Left cardiac atrium (tissue), 4 donors: ENCODE measurements at regions not wholly inside any gene's neighbourhood (a gene's known extent, or its start where the extent isn't known, plus 50 kb on each side); places are given as distances from the start of the nearest gene placed in this dataset.
"Not testable (repeated sequence)": the region's sequence is repeated elsewhere in the genome, so short reads cannot be mapped to it uniquely, and the experiment has no call there.

ENCODE experiments used
- ATAC-seq, 2 donors: fragments of 200-7000 bp; cut with Tn5 transposase; one replicate each; pipeline ENCODE4 v1.9.1; 2020; ENCODE audit warnings: mild to moderate bottlenecking in 2 of 2, moderate library complexity in 2 of 2
- DNase-seq: peaks from one replicate; pipeline ENCODE4 v3.0.0-alpha.2; 2020
- intact Hi-C, 2 donors: fragments of 100-400 bp; cut with DNase I; formaldehyde crosslinking; loops; one replicate each; pipeline versions ENCODE4 v1.14.1 to v1.15.1; 2022 to 2023
- donor health status: DM: no; HTN: yes; CAD: no.
- donor health status: DM: no; HTN: yes; CAD: no; lungs with severe emphysema.
- donor health status: DM: yes; HTN: yes; CAD: no.
- donor health status: Dilated cardiomyopathy.

GRCh38 chr20:53891306-53891894 lies 179.0 kb downstream of the BCAS1 start:
- DNase-seq (no peak), ATAC-seq (no peak)
- intact Hi-C loops = loop anchor here in 1 of 2 donors (10.0 kb wide), 1 partner anchor 57 kb away; no protein-coding TSS in a partner anchor

- intact Hi-C loops = loop anchor here in 1 of 2 donors (10.0 kb wide), 1 partner anchor 56 kb away; no protein-coding TSS in a partner anchor
- ATAC-seq = no peak
- no peak for DNase-seq
These were observed 179.7 kb downstream of the BCAS1 start for GRCh38 chr20:53890443-53891305.

- intact Hi-C loops = loop anchor here in 1 of 2 donors (10.0 kb wide), 1 partner anchor 55 kb away; no protein-coding TSS in a partner anchor
- ATAC-seq (no peak), DNase-seq (no peak)
These were observed 180.8 kb downstream of the BCAS1 start for GRCh38 chr20:53889411-53890148.

- DNase-seq (no peak), ATAC-seq (no peak)
- intact Hi-C loops = no loop called here
These were observed 181.4 kb downstream of the BCAS1 start for GRCh38 chr20:53888951-53889350.

GRCh38 chr20:53888510-53888909 lies 181.9 kb downstream of the BCAS1 start:
- no peak for DNase-seq
- no peak for ATAC-seq
- intact Hi-C loops = no loop called here

- DNase-seq = no peak
- intact Hi-C loops = no loop called here
- ATAC-seq = no peak
These were observed 182.4 kb downstream of the BCAS1 start for GRCh38 chr20:53887973-53888372.

GRCh38 chr20:53884859-53885541 lies 185.4 kb downstream of the BCAS1 start:
- intact Hi-C loops = no loop called here
- DNase-seq (no peak), ATAC-seq (no peak)

GRCh38 chr20:53883098-53883911 lies 187.1 kb downstream of the BCAS1 start:
- intact Hi-C loops = no loop called here
- DNase-seq = no peak
- ATAC-seq = no peak

- DNase-seq, intact Hi-C loops, ATAC-seq: not testable (repeated sequence)
These were observed 187.9 kb downstream of the BCAS1 start for GRCh38 chr20:53882438-53882986.

- no peak for ATAC-seq
- intact Hi-C loops = no loop called here
These were observed 189.0 kb downstream of the BCAS1 start for GRCh38 chr20:53881362-53881761.

GRCh38 chr20:53880108-53880641 lies 190.2 kb downstream of the BCAS1 start:
- ATAC-seq = no peak

More at GRCh38 chr20:53881362-53881761, 189.0 kb downstream of the BCAS1 start:
- DNase-seq = no peak

GRCh38 chr20:53879048-53879684 lies 191.2 kb downstream of the BCAS1 start:
- DNase-seq (no peak), ATAC-seq (no peak)
- intact Hi-C loops = no loop called here

More at GRCh38 chr20:53880108-53880641, 190.2 kb downstream of the BCAS1 start:
- intact Hi-C loops = no loop called here
- no peak for DNase-seq

- intact Hi-C loops = no loop called here
- no peak for DNase-seq
- ATAC-seq = no peak
These were observed 191.9 kb downstream of the BCAS1 start for GRCh38 chr20:53878262-53879047.

- intact Hi-C loops = no loop called here
These were observed 193.4 kb downstream of the BCAS1 start for GRCh38 chr20:53876956-53877355.

GRCh38 chr20:53876470-53876869 lies 193.9 kb downstream of the BCAS1 start:
- intact Hi-C loops = no loop called here
- ATAC-seq (no peak), DNase-seq (no peak)

More at GRCh38 chr20:53876956-53877355, 193.4 kb downstream of the BCAS1 start:
- DNase-seq = no peak
- no peak for ATAC-seq

GRCh38 chr20:53875452-53875851 lies 194.9 kb downstream of the BCAS1 start:
- DNase-seq = no peak

More at GRCh38 chr20:53875452-53875851, 194.9 kb downstream of the BCAS1 start:
- no peak for ATAC-seq
- intact Hi-C loops = no loop called here
